GM19467 (cell line): ENCODE measurements at regions not wholly inside any gene's neighbourhood (a gene's known extent, or its start where the extent isn't known, plus 50 kb on each side); places are given as distances from the start of the nearest gene placed in this dataset.
"Not testable (repeated sequence)": the region's sequence is repeated elsewhere in the genome, so short reads cannot be mapped to it uniquely, and the experiment has no call there.

Experiments
- ATAC-seq: cut with Tn5 transposase; IDR thresholded peaks from one replicate; pipeline ENCODE4 v1.9.1; 2021; ENCODE audit warnings: mild to moderate bottlenecking, moderate library complexity; ENCODE audit not compliant: unreplicated experiment

GRCh38 chr1:157196670-157197456 is 58.7 kb upstream of the ETV3 start:
- not testable (repeated sequence) for ATAC-seq

- ATAC-seq = no peak
Observed at GRCh38 chr1:157196245-157196543, 58.0 kb upstream of the ETV3 start.

GRCh38 chr1:157195521-157196244 is 57.5 kb upstream of the ETV3 start:
- no peak for ATAC-seq

- ATAC-seq = no peak
Observed at GRCh38 chr1:157194731-157195520, 56.7 kb upstream of the ETV3 start.

GRCh38 chr1:157193702-157194391 is 55.7 kb upstream of the ETV3 start:
- ATAC-seq = no peak

- ATAC-seq = no peak
Observed at GRCh38 chr1:157193219-157193618, 55.0 kb upstream of the ETV3 start.

- ATAC-seq = no peak
Observed at GRCh38 chr1:157189986-157190982, 52.1 kb upstream of the ETV3 start.

GRCh38 chr1:157189096-157189495 is 50.9 kb upstream of the ETV3 start:
- ATAC-seq = no peak
